ENCODE measurements at regions not wholly inside any gene's neighbourhood (a gene's known extent, or its start where the extent isn't known, plus 50 kb on each side); places are given as distances from the start of the nearest gene placed in this dataset.
A peak's percentile ranks its signal among the peaks of the same experiment; 100 is the strongest.

DNA sequence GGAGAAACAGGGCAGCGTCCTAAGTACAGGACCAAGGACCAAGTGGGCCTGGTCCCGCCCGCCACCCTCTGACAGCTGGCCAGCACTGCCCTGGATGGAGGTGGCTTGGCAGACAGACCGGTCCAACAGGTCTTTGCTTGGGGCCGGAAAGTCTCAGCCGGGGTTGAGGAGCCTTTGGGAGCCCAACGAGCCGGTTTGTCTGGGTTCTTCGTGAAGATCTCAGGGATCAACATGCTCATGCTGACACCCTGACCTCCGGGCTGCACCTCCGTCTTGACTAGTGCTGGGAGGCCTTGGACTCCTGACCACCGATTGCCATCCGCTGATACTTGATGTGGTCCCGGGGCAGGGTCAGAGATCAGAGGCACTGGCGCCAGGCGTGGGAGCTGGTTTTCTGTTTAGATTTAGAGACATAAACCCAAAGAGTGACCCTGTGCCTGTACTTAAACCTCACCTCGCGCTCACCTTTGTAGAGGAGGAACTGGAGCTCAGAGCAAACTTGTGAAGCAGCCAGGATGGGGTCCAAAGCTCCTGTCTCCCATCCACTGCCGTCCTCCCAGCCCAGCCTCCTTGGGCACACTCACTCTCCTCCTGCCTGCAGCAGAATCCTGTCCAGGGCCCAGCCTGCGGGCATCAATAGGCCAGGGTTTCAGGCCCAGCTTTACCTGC lies 92.1 kb upstream of the GSE1 start (continued):
- TF ChIP-seq, protein P1, sequence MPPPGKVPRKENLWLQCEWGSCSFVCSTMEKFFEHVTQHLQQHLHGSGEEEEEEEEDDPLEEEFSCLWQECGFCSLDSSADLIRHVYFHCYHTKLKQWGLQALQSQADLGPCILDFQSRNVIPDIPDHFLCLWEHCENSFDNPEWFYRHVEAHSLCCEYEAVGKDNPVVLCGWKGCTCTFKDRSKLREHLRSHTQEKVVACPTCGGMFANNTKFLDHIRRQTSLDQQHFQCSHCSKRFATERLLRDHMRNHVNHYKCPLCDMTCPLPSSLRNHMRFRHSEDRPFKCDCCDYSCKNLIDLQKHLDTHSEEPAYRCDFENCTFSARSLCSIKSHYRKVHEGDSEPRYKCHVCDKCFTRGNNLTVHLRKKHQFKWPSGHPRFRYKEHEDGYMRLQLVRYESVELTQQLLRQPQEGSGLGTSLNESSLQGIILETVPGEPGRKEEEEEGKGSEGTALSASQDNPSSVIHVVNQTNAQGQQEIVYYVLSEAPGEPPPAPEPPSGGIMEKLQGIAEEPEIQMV (CRISPR knock-in tag; IDR thresholded peaks at IDR 0.05; ENCODE audit: low read depth), result no peak
- TF ChIP-seq, protein P2, sequence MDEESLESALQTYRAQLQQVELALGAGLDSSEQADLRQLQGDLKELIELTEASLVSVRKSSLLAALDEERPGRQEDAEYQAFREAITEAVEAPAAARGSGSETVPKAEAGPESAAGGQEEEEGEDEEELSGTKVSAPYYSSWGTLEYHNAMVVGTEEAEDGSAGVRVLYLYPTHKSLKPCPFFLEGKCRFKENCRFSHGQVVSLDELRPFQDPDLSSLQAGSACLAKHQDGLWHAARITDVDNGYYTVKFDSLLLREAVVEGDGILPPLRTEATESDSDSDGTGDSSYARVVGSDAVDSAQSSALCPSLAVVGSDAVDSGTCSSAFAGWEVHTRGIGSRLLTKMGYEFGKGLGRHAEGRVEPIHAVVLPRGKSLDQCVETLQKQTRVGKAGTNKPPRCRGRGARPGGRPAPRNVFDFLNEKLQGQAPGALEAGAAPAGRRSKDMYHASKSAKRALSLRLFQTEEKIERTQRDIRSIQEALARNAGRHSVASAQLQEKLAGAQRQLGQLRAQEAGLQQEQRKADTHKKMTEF (CRISPR knock-in tag; IDR thresholded peaks at IDR 0.05), result 0 out of 2 replicates have a peak, but pooled peaks have one; percentile 34
- TF ChIP-seq SRF (IDR thresholded peaks at IDR 0.05; ENCODE audit: low read depth, low read length), result no peak
- TF ChIP-seq ZNF205 (CRISPR knock-in tag; IDR thresholded peaks at IDR 0.05), result peak; percentile 53; the same call in 1 of the 2 replicates
- TF ChIP-seq ZFP36L1 (CRISPR knock-in tag; IDR thresholded peaks at IDR 0.05), result no peak
- TF ChIP-seq, protein P3, sequence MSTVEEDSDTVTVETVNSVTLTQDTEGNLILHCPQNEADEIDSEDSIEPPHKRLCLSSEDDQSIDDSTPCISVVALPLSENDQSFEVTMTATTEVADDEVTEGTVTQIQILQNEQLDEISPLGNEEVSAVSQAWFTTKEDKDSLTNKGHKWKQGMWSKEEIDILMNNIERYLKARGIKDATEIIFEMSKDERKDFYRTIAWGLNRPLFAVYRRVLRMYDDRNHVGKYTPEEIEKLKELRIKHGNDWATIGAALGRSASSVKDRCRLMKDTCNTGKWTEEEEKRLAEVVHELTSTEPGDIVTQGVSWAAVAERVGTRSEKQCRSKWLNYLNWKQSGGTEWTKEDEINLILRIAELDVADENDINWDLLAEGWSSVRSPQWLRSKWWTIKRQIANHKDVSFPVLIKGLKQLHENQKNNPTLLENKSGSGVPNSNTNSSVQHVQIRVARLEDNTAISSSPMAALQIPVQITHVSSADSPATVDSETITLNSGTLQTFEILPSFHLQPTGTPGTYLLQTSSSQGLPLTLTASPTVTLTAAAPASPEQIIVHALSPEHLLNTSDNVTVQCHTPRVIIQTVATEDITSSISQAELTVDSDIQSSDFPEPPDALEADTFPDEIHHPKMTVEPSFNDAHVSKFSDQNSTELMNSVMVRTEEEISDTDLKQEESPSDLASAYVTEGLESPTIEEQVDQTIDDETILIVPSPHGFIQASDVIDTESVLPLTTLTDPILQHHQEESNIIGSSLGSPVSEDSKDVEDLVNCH (CRISPR knock-in tag; IDR thresholded peaks at IDR 0.05), result no peak
- TF ChIP-seq TEAD3 (CRISPR knock-in tag; optimal IDR thresholded peaks at IDR 0.05; ENCODE audit: borderline replicate concordance), result peak; percentile 43
- peak; percentile 24; the same call in 1 of the 2 replicates for TF ChIP-seq SSRP1 (CRISPR knock-in tag; IDR thresholded peaks at IDR 0.05)
- no peak for TF ChIP-seq ZNF724P (CRISPR knock-in tag; IDR thresholded peaks at IDR 0.05; ENCODE audit: borderline replicate concordance)
- TF ChIP-seq, protein P4, sequence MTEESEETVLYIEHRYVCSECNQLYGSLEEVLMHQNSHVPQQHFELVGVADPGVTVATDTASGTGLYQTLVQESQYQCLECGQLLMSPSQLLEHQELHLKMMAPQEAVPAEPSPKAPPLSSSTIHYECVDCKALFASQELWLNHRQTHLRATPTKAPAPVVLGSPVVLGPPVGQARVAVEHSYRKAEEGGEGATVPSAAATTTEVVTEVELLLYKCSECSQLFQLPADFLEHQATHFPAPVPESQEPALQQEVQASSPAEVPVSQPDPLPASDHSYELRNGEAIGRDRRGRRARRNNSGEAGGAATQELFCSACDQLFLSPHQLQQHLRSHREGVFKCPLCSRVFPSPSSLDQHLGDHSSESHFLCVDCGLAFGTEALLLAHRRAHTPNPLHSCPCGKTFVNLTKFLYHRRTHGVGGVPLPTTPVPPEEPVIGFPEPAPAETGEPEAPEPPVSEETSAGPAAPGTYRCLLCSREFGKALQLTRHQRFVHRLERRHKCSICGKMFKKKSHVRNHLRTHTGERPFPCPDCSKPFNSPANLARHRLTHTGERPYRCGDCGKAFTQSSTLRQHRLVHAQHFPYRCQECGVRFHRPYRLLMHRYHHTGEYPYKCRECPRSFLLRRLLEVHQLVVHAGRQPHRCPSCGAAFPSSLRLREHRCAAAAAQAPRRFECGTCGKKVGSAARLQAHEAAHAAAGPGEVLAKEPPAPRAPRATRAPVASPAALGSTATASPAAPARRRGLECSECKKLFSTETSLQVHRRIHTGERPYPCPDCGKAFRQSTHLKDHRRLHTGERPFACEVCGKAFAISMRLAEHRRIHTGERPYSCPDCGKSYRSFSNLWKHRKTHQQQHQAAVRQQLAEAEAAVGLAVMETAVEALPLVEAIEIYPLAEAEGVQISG (CRISPR knock-in tag; IDR thresholded peaks at IDR 0.05), result peak; percentile 71
- TF ChIP-seq MED13 (CRISPR knock-in tag; IDR thresholded peaks at IDR 0.05), result 0 out of 2 replicates have a peak, but pooled peaks have one; percentile 54
- TF ChIP-seq MYPOP (CRISPR knock-in tag; IDR thresholded peaks at IDR 0.05), result 0 out of 2 replicates have a peak, but pooled peaks have one; percentile 18
- TF ChIP-seq ZNF547 (CRISPR knock-in tag; IDR thresholded peaks at IDR 0.05), result no peak
- peak; percentile 23; the same call in 1 of the 2 replicates for TF ChIP-seq AHR (CRISPR knock-in tag; IDR thresholded peaks at IDR 0.05)
- TF ChIP-seq FOSL2 (CRISPR knock-in tag; IDR thresholded peaks at IDR 0.05), result no peak; the same call in 1 of the 2 replicates
- TF ChIP-seq ISX (CRISPR knock-in tag; conservative IDR thresholded peaks at IDR 0.05), result no peak
- peak; percentile 84 for TF ChIP-seq PHF21A (CRISPR knock-in tag; IDR thresholded peaks at IDR 0.05)
- TF ChIP-seq, protein P5, sequence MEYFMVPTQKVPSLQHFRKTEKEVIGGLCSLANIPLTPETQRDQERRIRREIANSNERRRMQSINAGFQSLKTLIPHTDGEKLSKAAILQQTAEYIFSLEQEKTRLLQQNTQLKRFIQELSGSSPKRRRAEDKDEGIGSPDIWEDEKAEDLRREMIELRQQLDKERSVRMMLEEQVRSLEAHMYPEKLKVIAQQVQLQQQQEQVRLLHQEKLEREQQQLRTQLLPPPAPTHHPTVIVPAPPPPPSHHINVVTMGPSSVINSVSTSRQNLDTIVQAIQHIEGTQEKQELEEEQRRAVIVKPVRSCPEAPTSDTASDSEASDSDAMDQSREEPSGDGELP (IDR thresholded peaks at IDR 0.05; ENCODE audit: borderline replicate concordance, low read depth), result 0 out of 2 replicates have a peak, but pooled peaks have one; percentile 24
